Gastrocnemius medialis (tissue), 4 donors: ENCODE measurements at regions not wholly inside any gene's neighbourhood (a gene's known extent, or its start where the extent isn't known, plus 50 kb on each side); places are given as distances from the start of the nearest gene placed in this dataset.

Experiments used
- CTCF ChIP-seq, 5 experiments: fragments of 450-650 bp in 3 of 5; fragments of 200-600 bp in 2 of 5; sonication (generic) in 2 of 5; IDR thresholded peaks in 4 of 5; conservative IDR thresholded peaks in 1 of 5; 1 replicate in 4 of 5; 2 replicates in 1 of 5; pipeline ENCODE4 v1.5.1; 2016 to 2019; ENCODE audit warnings: antibody characterized with exemption in 5 of 5, mild to moderate bottlenecking in 3 of 5, moderate library complexity in 3 of 5
- POLR2A ChIP-seq, 2 donors: fragments of 450-650 bp; IDR thresholded peaks; one replicate each; pipeline ENCODE4 v1.6.1; 2017; ENCODE audit warnings: antibody characterized with exemption in 2 of 2, mild to moderate bottlenecking in 2 of 2, moderate library complexity in 2 of 2

- TF ChIP-seq CTCF (IDR thresholded peaks at IDR 0.05 in 4 of 5, conservative IDR thresholded peaks at IDR 0.05 in 1 of 5) (no peak), POLR2A (IDR thresholded peaks at IDR 0.05) (no peak)
These were observed 69.4 kb upstream of the TNRC6C start for GRCh38 chr17:77889135-77889505.
